ENCODE measurements at regions not wholly inside any gene's neighbourhood (a gene's known extent, or its start where the extent isn't known, plus 50 kb on each side); places are given as distances from the start of the nearest gene placed in this dataset.

DNA sequence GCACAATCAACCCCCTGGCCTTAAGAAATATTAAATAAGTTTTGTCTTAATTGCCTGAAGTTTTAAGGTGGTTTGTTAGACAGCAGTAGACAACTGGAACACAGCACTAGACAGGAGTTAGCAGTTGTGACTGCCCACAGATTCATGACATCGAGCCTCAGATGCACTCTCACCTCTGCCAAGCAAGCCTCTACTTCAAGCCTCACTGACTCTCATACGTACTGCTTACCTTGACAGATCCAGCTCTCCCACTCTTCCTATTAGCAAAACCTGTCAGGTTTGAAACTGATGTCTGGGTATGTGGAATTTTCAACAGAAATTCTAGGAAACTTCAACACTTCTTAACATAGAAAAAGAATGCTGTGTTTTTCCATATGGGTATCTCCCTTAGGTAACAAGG, 382.9 kb upstream of the DPH6 start:
- TF ChIP-seq POGZ (CRISPR knock-in tag; IDR thresholded peaks at IDR 0.05) (no peak), SP2 (CRISPR knock-in tag; IDR thresholded peaks at IDR 0.05) (no peak), ZBTB21 (CRISPR knock-in tag; IDR thresholded peaks at IDR 0.05) (no peak)

All from HepG2 (cell line).